Adrenal gland (tissue), 5 donors: ENCODE measurements at regions not wholly inside any gene's neighbourhood (a gene's known extent, or its start where the extent isn't known, plus 50 kb on each side); places are given as distances from the start of the nearest gene placed in this dataset.

Source experiments
- CTCF ChIP-seq, 6 experiments: fragments of 450-650 bp in 4 of 6; fragments of 200-600 bp in 2 of 6; sonication (generic) in 1 of 6; IDR thresholded peaks; 1 replicate in 5 of 6; 2 replicates in 1 of 6; pipeline versions ENCODE4 v1.5.1 to v1.8.0; 2016 to 2021; ENCODE audit warnings: antibody characterized with exemption in 6 of 6, mild to moderate bottlenecking in 2 of 6, moderate library complexity in 1 of 6
- POLR2A ChIP-seq, 2 donors: fragments of 450-650 bp; IDR thresholded peaks; one replicate each; pipeline ENCODE4 v1.6.1; 2017; ENCODE audit warnings: antibody characterized with exemption in 2 of 2, mild to moderate bottlenecking in 2 of 2, moderate library complexity in 1 of 2
- donor health status: DM: no; HTN: no; CAD: no.

- TF ChIP-seq CTCF (IDR thresholded peaks at IDR 0.05) (no peak), POLR2A (IDR thresholded peaks at IDR 0.05) (no peak)
These were observed 236.4 kb upstream of the SGCG start for GRCh38 chr13:22944378-22944777.
